KBM-7 (cell line): ENCODE measurements at regions not wholly inside any gene's neighbourhood (a gene's known extent, or its start where the extent isn't known, plus 50 kb on each side); places are given as distances from the start of the nearest gene placed in this dataset.

Experiments
- DNase-seq: peaks from one replicate; pipeline ENCODE4 v3.0.0-alpha.2; 2015
- in situ Hi-C: fragments of 300-500 bp; cut with MboI; formaldehyde crosslinking; loops from 2 replicates; pipeline ENCODE4 v1.14.3; 2020; ENCODE audit warnings: low sequenced_read_pairs, low pct_unique_long_range_greater_than_20kb, mixed read lengths

GRCh38 chr6:1507251-1507650 lies 102.5 kb upstream of the FOXC1 start:
- DNase-seq, result no peak
- in situ Hi-C loops, result no loop called here

GRCh38 chr6:1509241-1509640 lies 100.5 kb upstream of the FOXC1 start:
- in situ Hi-C loops, result no loop called here
- no peak for DNase-seq

GRCh38 chr6:1510239-1510638 lies 99.5 kb upstream of the FOXC1 start:
- DNase-seq, result no peak
- in situ Hi-C loops, result no loop called here

- in situ Hi-C loops, result no loop called here
These were observed 96.4 kb upstream of the FOXC1 start for GRCh38 chr6:1513215-1513780.

GRCh38 chr6:1514078-1514477 lies 95.6 kb upstream of the FOXC1 start:
- in situ Hi-C loops, result no loop called here
- no peak for DNase-seq

More at GRCh38 chr6:1513215-1513780, 96.4 kb upstream of the FOXC1 start:
- DNase-seq, result no peak

GRCh38 chr6:1515280-1515679 lies 94.4 kb upstream of the FOXC1 start:
- in situ Hi-C loops, result no loop called here

GRCh38 chr6:1515781-1516180 lies 93.9 kb upstream of the FOXC1 start:
- no peak for DNase-seq
- in situ Hi-C loops, result no loop called here

More at GRCh38 chr6:1515280-1515679, 94.4 kb upstream of the FOXC1 start:
- DNase-seq, result no peak

GRCh38 chr6:1516742-1517520 lies 92.8 kb upstream of the FOXC1 start:
- in situ Hi-C loops, result no loop called here
- DNase-seq, result peak; percentile 8

GRCh38 chr6:1518855-1519254 lies 90.9 kb upstream of the FOXC1 start:
- in situ Hi-C loops, result no loop called here

GRCh38 chr6:1519597-1519996 lies 90.1 kb upstream of the FOXC1 start:
- in situ Hi-C loops, result no loop called here
- no peak for DNase-seq

More at GRCh38 chr6:1518855-1519254, 90.9 kb upstream of the FOXC1 start:
- DNase-seq, result no peak

GRCh38 chr6:1522779-1523178 lies 86.9 kb upstream of the FOXC1 start:
- no peak for DNase-seq
- in situ Hi-C loops, result no loop called here

- peak; percentile 4 for DNase-seq
- in situ Hi-C loops, result no loop called here
These were observed 85.7 kb upstream of the FOXC1 start for GRCh38 chr6:1524040-1524480.

- DNase-seq, result no peak
- in situ Hi-C loops, result no loop called here
These were observed 84.2 kb upstream of the FOXC1 start for GRCh38 chr6:1525364-1526038.

GRCh38 chr6:1526398-1527072 lies 83.2 kb upstream of the FOXC1 start:
- in situ Hi-C loops, result no loop called here

GRCh38 chr6:1527073-1527457 lies 82.7 kb upstream of the FOXC1 start:
- in situ Hi-C loops, result no loop called here
- DNase-seq, result peak; percentile 7

More at GRCh38 chr6:1526398-1527072, 83.2 kb upstream of the FOXC1 start:
- no peak for DNase-seq

GRCh38 chr6:1535295-1535694 lies 74.4 kb upstream of the FOXC1 start:
- in situ Hi-C loops, result no loop called here
- DNase-seq, result no peak

- in situ Hi-C loops, result no loop called here
- no peak for DNase-seq
These were observed 72.9 kb upstream of the FOXC1 start for GRCh38 chr6:1536526-1537429.

GRCh38 chr6:1538369-1538768 lies 71.3 kb upstream of the FOXC1 start:
- DNase-seq, result no peak
- in situ Hi-C loops, result no loop called here
